GM19452 (cell line): ENCODE measurements at regions not wholly inside any gene's neighbourhood (a gene's known extent, or its start where the extent isn't known, plus 50 kb on each side); places are given as distances from the start of the nearest gene placed in this dataset.
A peak's percentile ranks its signal among the peaks of the same experiment; 100 is the strongest.
"Not testable (repeated sequence)": the region's sequence is repeated elsewhere in the genome, so short reads cannot be mapped to it uniquely, and the experiment has no call there.

ENCODE experiments used
- ATAC-seq: cut with Tn5 transposase; IDR thresholded peaks from one replicate; pipeline ENCODE4 v1.9.1; 2021; ENCODE audit not compliant: unreplicated experiment

DNA sequence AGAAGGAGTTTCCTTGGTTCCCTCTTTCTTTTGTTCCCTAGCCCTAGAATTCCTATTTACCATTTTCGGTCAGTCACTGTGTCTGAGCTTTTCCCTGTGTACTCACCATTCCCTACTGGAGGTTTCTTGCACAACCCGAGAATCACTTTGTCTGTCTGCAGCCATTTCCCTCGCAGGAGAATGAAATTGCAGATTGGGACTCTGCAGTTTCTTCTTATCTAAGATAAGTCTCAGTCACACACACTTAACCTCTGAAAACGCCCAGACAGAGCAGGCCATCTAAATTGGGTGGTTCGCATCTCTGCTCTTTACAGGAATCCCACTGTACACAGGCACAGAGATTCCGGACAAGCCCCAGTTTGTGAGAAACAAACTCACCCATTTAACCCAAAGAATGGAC lies 58.6 kb upstream of the CNTNAP2 start:
- ATAC-seq = no peak

DNA sequence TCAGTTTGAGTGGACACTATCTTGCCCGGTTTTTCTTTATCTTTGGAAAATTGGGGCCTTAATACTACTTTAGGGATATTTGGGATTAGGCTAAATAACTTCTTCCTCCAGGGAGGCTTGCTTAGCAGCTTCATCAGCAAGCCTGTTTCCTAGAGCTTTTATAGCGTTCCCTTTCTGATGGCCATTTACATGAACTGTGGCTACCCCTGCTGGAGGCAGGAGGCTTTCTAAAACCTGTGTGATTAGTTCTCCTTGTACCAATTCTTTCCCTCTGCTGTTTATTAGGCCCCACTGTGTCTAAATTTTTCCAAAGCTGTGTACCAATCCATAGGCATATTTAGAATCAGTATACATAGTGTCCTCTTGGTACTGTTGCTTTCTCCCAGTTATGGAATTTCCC lies 61.7 kb upstream of the CNTNAP2 start:
- no peak for ATAC-seq

DNA sequence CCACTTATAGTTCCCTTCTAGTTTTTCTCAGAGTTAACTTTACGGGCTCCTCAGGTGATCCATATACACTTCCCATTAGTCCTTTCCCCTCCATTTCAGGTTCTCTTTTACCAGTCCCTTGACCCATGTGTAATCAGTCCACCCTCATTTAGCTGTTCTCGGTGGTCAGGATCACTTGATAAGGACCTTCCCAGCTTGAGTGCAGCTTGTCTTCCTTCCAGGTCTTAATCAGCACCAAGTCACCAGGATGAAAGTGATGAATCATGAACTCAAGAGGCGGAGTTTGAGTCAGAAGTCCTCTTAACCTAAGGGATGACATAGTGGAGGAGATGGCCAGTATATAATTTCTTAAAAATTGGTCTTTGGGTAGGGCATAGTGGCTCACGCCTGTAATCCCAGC lies 63.1 kb upstream of the CNTNAP2 start:
- ATAC-seq = no peak

DNA sequence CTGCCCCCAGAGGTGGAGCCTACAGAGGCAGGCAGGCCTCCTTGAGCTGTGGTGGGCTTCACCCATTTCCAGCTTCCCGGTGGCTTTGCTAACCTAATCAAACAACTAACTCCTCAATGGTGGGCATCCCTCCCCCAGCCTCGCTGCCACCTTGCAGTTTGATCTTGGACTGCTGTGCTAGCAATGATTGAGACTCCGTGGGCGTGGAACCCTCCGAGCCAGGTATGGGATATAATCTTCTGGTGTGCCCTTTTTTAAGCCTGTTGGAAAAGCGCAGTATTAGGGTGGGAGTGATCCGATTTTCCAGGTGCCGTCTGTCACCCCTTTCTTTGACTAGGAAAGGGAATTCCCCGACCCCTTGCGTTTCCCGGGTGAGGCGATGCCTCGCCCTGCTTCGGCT lies 73.3 kb upstream of the CNTNAP2 start:
- not testable (repeated sequence) for ATAC-seq

DNA sequence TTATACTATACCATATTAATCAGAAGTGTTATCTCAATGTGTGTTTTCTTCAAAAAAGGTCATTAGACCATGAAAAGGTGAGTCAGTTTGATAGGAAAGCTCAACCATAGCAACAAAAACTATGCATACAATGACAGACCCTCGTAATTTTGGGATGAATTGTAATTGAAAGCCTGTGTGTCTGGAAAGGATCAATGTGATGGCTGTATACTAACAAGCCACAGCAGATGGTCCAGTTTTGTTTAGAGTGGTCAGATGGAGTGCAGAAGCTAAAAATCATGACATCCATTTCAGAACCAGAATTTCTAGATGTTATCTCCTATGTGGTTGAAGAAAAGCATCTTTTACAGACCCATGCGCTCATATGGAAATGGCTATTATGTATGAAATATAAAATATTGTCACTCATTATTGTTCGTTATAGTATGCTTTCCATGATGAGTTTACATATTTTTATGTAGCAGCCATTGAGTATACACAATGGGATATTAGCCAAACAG lies 88.3 kb upstream of the CNTNAP2 start:
- no peak for ATAC-seq

DNA sequence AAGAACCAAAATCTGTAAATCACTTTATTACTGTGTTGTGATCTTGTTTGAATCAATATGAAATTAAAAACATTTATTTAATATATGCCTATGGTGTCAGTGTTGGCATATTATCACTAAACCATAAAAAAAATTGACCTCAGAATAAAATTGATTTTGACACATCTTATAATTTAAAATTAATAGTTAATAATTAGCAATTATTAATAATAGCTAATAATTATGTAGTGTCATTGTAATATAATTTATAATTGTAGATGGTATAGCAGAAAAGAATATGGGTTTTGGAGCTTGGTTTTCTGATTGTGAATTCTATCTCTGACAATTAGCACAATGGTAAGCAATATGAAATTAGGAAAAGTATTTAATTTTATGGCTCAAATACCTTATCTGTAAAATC lies 89.4 kb upstream of the CNTNAP2 start:
- no peak for ATAC-seq

DNA sequence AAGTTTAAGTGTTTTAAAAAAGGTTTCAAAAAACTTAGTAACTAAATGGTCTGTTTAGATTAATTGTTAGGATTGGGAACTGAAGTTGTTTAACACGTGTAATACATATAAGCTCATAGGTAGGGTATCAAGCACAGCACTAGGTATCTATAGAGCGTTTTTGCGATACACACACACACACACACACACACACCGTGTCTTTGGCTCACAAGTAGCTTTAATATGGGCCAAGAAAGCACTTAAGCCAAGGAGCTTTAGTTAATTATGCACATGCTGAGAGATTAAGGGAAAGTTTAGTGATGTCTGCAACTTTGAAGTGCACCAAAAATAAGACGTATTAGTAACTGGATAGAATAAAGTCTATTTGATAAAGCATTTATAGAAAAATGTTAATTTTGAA lies 93.8 kb upstream of the CNTNAP2 start:
- ATAC-seq = no peak

DNA sequence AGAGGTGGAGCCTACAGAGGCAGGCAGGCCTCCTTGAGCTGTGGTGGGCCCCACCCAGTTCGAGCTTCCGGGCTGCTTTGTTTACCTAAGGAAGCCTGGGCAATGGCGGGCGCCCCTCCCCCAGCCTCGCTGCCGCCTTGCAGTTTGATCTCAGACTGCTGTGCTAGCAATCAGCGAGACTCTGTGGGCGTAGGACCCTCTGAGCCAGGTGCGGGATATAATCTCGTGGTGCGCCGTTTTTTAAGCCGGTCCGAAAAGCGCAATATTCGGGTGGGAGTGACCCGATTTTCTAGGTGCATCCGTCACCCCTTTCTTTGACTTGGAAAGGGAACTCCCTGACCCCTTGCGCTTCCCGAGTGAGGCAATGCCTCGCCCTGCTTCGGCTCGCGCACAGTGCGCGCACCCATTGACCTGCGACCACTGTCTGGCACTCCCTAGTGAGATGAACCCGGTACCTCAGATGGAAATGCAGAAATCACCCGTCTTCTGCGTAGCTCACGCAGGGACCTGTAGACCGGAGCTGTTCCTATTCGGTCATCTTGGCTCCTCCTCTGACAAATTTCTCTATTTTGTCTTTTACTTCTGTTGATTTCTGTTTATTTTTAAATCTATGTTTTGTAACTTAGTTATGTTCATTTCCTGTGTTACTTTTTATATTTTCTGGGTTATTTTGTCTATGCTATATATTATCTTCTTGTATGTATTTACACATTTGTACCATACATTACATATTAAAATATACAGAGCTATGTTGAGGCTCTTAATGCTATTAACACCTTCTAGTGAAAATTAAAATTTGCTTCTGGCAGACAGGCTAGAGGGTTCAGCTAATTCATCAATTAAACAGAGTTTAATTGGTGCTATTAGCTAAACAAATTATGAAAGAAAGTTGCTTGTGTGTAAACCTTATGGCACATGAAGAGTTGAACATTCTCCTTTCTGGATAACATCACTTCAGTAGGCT lies 97.3 kb upstream of the CNTNAP2 start:
- ATAC-seq = not testable (repeated sequence)

DNA sequence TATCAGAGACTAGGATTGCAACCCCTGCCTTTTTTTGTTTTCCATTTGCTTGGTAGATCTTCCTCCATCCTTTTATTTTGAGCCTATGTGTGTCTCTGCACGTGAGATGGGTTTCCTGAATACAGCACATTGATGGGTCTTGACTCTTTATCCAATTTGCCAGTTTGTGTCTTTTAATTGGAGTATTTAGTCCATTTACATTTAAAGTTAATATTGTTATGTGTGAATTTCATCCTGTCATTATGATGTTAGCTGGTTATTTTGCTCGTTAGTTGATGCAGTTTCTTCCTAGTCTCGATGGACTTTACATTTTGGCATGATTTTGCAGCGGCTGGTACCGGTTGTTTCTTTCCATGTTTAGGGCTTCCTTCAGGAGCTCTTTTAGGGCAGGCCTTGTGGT lies 99.2 kb upstream of the CNTNAP2 start:
- ATAC-seq = not testable (repeated sequence)

DNA sequence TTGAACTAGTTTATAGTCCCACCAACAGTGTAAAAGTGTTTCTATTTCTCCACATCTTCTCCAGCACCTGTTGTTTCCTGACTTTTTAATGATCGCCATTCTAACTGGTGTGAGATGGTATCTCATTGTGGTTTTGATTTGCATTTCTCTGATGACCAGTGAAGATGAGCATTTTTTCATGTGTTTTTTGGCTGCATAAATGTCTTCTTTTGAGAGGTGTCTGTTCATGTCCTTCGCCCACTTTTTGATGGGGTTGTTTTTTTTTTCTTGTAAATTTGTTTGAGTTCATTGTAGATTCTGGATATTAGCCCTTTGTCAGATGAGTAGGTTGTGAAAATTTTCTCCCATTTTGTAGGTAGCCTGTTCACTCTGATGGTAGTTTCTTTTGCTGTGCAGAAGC lies 102.4 kb upstream of the CNTNAP2 start:
- ATAC-seq = not testable (repeated sequence)

DNA sequence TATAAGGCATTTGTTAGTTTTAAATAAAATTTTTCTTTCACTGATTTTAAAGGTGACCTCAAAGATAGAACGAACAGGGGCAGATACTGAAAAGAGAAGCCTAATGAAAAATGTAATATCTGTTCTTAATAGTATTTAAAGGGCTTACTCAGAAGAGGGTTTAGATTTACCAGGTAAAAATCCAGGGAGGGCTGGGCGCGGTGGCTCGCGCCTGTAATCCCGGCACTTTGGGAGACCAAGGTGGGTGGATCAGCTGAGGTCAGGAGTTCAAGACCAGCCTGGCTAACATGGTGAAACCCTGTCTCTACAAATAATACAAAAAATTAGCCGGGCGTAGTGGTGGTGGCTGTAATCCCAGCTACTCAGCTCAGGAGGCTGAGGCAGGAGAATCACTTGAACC lies 108.3 kb upstream of the CNTNAP2 start:
- ATAC-seq = no peak

DNA sequence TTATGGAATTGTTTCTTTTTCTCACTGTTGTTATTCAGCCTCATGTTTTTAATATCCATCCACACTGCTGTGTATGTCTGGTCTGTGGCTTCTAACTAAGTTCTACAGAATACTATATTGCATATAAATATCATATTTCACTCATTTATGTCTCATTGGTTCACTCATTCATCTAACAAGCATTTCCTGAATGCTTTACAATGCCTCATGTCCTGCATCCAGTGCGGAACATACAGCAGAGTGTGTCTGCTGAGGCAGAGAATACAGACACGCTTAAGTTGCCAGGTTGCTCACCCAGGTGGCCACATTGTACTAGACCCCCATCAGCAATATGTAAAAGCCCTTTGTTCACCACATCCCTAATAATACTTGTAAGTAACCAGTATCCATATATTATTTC lies 111.8 kb upstream of the CNTNAP2 start:
- no peak for ATAC-seq

DNA sequence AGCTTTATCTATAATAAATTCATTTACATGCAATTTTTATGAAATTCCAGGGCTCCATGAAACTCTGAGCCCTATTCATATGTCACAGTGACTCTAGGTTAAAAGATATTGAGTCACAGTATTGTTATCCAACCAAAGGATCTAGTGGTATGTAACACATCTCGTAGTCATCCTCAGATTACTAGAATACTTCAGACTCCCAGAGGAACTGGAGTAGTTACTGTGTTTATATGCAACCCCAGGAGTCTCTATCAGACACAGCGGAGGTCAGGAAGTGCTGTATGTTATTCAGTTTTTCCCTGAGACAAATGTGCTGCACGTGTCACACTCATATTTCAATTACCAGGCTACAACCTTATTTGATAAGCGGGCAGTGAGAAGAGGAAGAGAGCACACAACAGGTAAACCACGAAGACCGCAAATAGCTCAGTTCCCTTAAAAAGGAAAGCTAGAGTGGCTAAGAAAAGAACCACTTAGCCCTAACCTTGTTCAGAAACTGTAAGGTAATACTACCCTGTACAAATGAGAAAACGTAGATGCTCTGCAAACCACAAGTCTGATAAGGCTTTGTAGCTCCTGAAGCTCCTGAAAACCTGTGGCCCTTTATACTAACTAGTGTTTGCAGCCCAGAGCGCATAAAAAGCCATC lies 114.0 kb upstream of the CNTNAP2 start:
- ATAC-seq = peak; percentile 99

DNA sequence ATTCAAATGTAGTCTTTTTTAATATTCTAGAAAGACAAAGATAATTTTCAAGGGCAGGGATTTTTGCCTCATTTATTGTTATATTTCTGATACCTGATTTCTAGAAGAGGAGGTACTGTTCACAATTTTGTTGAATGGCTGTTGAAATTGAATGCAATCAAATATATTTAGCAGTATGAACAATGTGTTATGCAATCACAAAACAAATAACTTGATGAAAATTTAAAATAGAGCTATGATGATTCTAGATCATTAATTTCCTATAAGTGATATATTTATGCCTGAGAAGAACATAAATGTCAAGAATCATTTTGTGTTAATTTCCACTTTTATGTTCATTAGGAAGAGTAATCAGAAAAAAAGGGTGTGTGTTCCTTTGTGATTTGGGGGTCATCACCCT lies 114.6 kb upstream of the CNTNAP2 start:
- no peak for ATAC-seq

DNA sequence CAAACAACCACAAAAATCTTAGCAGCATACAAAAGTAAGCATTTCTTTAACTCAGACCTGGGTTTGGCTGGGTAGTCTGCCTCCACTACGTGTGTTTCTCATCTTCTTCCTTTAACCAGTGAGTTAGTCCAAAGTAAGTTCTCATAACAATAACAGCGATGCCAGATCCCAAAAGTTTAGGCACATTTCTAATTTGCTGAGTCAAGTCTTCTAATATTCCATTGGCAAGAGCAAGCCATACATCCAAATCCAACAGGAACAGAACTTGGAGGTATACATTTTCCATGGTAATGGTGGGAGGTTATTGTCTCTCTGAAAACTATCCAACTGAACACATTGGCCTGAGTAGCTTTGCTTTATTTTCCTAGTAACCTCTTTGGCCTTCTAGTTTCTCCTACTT lies 115.7 kb upstream of the CNTNAP2 start:
- ATAC-seq = no peak

DNA sequence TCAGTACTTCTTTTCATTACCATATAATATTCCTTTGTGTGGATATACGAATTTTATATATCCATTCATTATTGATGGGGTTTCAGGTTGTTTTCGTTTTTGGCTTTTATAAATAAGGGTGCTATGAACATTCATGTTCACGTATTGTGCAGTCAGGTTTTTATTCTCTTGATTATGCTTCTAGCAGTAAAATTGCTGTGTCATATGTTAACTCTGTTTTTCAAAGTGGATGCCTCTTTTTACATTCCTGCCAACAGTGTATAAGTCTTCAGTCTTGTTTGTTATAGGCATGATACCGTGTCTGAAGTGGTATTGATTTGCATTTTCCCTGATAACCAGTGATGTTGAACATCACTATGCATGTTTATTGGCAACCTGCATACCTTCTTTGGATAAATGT lies 127.1 kb upstream of the CNTNAP2 start:
- no peak for ATAC-seq

DNA sequence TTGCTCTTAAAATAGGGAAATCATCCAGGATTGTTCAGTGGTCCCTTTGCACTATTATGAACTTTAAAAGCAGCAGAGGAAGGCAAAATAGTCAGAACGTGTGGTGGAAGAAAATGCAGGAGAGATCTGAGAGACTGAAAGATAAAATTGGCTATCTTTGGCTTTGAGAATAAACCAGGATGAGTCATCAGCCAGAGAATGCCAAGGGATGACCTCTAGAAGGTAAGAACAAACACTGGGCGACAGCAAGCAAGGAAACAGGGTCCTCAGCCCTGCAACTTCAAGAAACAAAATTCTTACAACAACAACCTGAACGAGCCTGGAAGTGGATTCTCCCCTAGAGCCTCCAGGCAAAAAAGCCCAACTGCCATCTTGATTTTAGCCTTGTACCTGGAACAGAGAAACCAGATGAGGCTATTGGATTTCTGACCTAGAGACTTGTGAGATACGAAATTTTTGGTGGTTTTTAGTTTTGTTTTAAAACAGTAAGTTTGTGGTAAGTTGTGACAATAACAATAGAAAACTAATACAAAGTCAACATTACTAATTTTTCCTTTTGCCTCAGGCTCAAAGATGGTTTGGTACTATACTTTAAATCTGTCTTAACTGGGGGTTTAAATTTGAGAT lies 130.2 kb upstream of the CNTNAP2 start:
- no peak for ATAC-seq

DNA sequence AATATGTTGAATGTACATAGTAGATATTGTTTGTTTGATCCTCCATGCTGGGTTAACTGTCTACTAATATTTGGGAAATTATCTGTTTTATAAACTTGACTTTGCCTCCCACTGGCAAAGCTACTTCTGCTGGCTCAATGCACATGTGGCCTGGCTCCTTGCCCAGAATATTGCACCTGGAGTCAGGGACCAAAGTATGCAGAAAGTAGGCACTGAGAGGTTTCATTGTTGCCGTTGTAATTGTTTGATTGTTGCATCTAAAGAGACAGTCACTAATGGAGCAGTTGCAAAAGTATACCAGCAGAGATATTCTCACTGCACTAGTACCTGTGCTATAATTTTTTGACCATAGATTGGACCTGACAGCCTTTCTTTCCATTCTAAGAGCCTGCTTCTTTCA lies 137.8 kb upstream of the CNTNAP2 start:
- no peak for ATAC-seq

DNA sequence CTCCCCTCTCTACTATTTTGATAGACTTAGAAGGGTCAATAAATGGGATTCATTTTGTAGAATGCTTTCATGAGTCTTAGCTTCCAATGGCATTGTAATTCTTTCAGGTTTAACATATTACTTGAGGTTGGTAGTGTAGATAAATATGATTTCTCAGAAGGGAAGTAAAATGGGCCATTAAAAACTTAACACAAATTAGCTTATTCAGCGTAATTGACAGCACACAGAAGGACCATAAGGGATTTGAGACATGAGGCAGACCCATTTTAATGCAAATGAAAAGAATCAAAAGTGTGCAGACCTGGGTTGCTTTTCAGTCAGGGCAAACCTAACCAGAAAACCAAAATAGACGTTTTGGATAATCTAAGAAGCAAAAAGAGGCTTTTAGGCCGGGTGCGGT lies 156.6 kb upstream of the CNTNAP2 start:
- ATAC-seq = no peak

DNA sequence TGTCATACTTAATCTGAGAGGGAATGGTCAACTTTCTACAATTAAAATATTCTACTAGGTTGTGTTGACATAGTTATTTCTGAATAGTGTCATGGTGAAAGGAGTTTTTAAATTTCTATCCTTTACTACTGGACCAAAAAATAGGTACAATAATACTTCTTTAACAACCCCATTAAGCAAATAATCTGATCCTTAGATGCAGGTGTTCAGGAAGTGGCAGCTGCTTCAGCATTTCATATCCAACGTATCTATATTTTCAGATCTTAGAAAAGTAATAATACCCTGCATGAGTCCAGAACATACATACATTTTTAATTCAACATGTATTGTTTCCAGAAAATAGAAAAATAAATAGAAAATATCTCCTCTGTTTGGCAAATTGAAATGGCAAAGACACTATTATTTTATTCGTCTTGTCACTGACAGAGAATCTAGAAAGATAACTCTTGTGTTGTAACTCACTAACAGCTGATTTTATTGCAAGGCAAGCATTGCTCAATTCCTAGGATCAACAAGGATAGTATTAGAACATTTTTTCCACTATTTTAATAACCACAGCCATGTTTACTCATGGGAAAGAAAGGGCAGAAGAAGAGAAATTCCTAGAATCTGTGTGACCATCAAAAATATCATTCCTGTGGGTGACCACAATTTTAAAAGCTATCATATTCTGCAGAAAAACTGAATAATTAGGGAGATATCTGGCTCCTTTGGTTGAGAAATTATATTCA lies 159.3 kb upstream of the CNTNAP2 start:
- ATAC-seq = no peak

DNA sequence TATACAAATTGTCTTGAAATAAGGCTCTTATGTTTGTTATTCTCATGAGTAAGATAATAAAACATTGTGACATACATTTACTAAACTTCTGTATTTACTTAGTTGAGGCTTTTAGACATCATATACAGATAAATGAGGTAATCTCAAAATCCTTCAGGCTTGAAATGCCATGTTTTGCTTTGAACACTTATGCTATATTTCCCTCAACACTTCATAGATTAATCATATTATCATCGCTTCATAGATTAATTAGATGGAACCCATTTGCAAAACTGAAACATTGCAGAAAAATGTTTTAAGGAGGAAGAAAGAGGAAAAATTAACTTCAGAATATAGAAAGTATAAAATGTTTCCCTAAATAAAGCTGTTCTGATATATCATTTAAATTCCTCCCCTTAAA lies 165.0 kb upstream of the CNTNAP2 start:
- ATAC-seq = no peak
